ENCODE measurements at regions not wholly inside any gene's neighbourhood (a gene's known extent, or its start where the extent isn't known, plus 50 kb on each side); places are given as distances from the start of the nearest gene placed in this dataset.
A peak's percentile ranks its signal among the peaks of the same experiment; 100 is the strongest.

GRCh38 chr17:413016-413350 is 60.4 kb upstream of the RPH3AL start:
- DNase-seq (ENCODE audit: low spot score): no peak

- peak; percentile 79 for DNase-seq (ENCODE audit: low spot score)
Observed at GRCh38 chr17:412211-413015, 59.8 kb upstream of the RPH3AL start.

- peak; percentile 9 for DNase-seq (ENCODE audit: low spot score)
Observed at GRCh38 chr17:411421-412120, 59.0 kb upstream of the RPH3AL start.

DNA sequence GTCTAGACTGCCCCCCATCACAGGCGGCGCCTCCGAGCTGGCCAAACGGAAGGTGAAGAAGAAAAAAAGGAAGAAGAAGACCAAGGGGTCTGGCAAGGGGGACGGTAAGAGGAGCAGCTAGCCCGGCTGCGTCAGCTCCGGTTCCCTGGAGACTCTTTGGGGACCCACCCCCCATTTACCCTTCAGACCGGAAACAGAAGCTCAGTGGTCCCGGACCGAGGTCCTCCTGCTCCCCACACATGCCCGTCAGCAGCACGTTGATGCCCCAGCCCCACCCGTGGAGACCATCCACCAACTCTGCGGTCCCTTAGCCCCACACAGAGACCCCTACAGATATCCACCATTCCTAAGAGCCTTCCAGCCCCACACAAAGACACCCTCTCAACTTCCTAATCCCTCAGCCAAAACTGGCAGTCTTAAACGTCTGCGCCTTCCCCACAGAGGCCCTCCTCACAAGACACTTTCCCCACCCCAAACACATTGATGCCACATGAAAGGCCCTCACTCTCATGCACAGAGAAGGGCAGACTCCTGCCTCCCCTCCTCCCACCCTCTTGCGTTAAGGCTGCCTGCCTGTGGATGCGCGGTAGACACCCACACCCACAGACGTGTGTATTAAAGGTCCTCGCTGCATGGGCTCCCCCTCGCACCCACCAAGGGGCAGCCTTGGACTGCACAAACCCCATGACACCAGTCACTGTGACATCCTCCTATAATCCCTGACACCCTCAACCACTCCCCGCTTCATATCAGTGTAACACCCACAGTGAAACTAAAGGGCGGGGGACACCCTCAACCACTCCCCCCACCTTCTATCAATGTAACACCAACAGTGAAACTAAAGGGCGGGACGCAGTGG is 58.2 kb upstream of the RPH3AL start:
- DNase-seq (ENCODE audit: low spot score): peak; percentile 70

GRCh38 chr17:409848-410542 is 57.4 kb upstream of the RPH3AL start:
- DNase-seq (ENCODE audit: low spot score): peak; percentile 100

DNA sequence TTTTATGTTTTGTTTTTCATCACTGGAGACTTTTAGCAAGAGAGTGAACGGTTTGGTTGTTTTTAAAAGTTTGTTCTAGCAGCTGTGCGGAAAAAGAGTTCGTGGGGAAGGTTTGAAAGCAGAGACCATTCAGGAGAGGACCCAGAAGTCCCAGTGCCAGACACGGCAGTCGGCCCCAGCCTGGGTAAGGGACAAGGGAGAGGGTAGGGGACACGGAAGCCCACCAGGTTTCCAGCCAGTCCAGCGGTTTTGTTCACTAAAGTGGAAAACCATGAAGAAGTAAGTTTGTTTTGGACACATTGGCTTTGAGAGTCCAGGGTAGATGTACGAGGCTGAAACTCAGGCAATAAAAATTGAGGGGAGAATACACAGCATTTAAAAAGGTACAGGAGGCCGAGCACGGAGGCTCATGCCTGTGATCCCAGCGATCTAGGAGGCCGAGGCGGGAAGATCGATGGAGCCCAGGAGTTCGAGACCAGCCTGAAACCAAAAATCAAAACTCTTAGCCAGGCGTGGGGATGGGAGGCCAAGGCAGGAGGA is 56.8 kb upstream of the RPH3AL start:
- DNase-seq (ENCODE audit: low spot score): no peak

- no peak for DNase-seq (ENCODE audit: low spot score)
Observed at GRCh38 chr17:404703-405102, 52.1 kb upstream of the RPH3AL start.

Measured in hematopoietic multipotent progenitor cell treated with erythropoietin and hydrocortisone succinate and interleukin-3 and kit ligand, for 15 days (in vitro differentiated cells).